ENCODE measurements at regions not wholly inside any gene's neighbourhood (a gene's known extent, or its start where the extent isn't known, plus 50 kb on each side); places are given as distances from the start of the nearest gene placed in this dataset.

DNA sequence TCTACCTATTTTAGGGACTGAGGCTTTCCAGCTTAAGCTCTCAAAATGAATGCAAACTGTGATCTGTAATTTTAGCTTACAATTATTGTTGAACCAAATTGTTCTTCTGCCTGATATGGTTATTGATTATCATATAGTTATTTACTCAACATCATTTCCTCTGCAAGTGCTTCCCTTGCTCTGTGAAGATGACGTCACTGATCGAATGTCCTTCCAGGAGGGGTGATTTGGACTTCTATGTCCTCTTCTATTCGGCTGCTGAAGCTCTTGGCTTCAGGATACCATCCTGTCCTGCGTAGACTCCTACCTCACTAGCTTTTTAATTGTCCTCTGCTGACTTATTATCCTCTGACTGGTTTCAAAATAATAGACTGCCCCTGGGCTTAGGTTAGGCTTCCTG, 137.4 kb upstream of the LARGE1 start:
- TF ChIP-seq POLR2AphosphoS5 (IDR thresholded peaks at IDR 0.05), result no peak
- no peak for TF ChIP-seq POLR2A (IDR thresholded peaks at IDR 0.05)

All from upper lobe of left lung (tissue), 4 donors.